ENCODE measurements at regions not wholly inside any gene's neighbourhood (a gene's known extent, or its start where the extent isn't known, plus 50 kb on each side); places are given as distances from the start of the nearest gene placed in this dataset.

- FAIRE-seq: no peak
Observed at GRCh38 chr12:20206410-20206809, 161.9 kb upstream of the PDE3A start.

GRCh38 chr12:20210621-20211215 is 157.6 kb upstream of the PDE3A start:
- no peak for TF ChIP-seq TAF1 (IDR thresholded peaks at IDR 0.05; ENCODE audit: low read depth, low read length)
- TF ChIP-seq POU2F2 (IDR thresholded peaks at IDR 0.05; ENCODE audit: low read depth, low read length): no peak
- no peak for TF ChIP-seq PAX5 (IDR thresholded peaks at IDR 0.05; ENCODE audit: insufficient read depth, low read length, severe bottlenecking)
- TF ChIP-seq SPI1 (IDR thresholded peaks at IDR 0.05; ENCODE audit: low read depth, low read length): no peak
- TF ChIP-seq POLR2AphosphoS5 (IDR thresholded peaks at IDR 0.05; ENCODE audit: low read depth, low read length): no peak
- TF ChIP-seq POLR2A (IDR thresholded peaks at IDR 0.05; ENCODE audit: low read depth, low read length): no peak
- DNase-seq (ENCODE audit: insufficient read length, low spot score) (no peak), FAIRE-seq (no peak)

More at GRCh38 chr12:20206410-20206809, 161.9 kb upstream of the PDE3A start:
- no peak for DNase-seq (ENCODE audit: insufficient read length, low spot score)
- TF ChIP-seq POLR2AphosphoS5 (IDR thresholded peaks at IDR 0.05; ENCODE audit: low read depth, low read length): no peak
- TF ChIP-seq POLR2A (IDR thresholded peaks at IDR 0.05; ENCODE audit: low read depth, low read length): no peak
- TF ChIP-seq POU2F2 (IDR thresholded peaks at IDR 0.05; ENCODE audit: low read depth, low read length): no peak
- no peak for TF ChIP-seq PAX5 (IDR thresholded peaks at IDR 0.05; ENCODE audit: insufficient read depth, low read length, severe bottlenecking)
- no peak for TF ChIP-seq TAF1 (IDR thresholded peaks at IDR 0.05; ENCODE audit: low read depth, low read length)
- TF ChIP-seq SPI1 (IDR thresholded peaks at IDR 0.05; ENCODE audit: low read depth, low read length): no peak

- TF ChIP-seq SPI1 (IDR thresholded peaks at IDR 0.05; ENCODE audit: low read depth, low read length): no peak
- DNase-seq (ENCODE audit: insufficient read length, low spot score): no peak
- no peak for FAIRE-seq
Observed at GRCh38 chr12:20211541-20211940, 156.8 kb upstream of the PDE3A start.

GRCh38 chr12:20211981-20212421 is 156.3 kb upstream of the PDE3A start:
- TF ChIP-seq POLR2A (IDR thresholded peaks at IDR 0.05; ENCODE audit: low read depth, low read length): no peak
- peak; percentile 75 for TF ChIP-seq SPI1 (IDR thresholded peaks at IDR 0.05; ENCODE audit: low read depth, low read length)
- FAIRE-seq: no peak
- no peak for DNase-seq (ENCODE audit: insufficient read length, low spot score)

- FAIRE-seq: no peak
- no peak for DNase-seq (ENCODE audit: insufficient read length, low spot score)
- TF ChIP-seq POLR2A (IDR thresholded peaks at IDR 0.05; ENCODE audit: low read depth, low read length): no peak
- no peak for TF ChIP-seq SPI1 (IDR thresholded peaks at IDR 0.05; ENCODE audit: low read depth, low read length)
- no peak for TF ChIP-seq TAF1 (IDR thresholded peaks at IDR 0.05; ENCODE audit: low read depth, low read length)
- no peak for TF ChIP-seq PAX5 (IDR thresholded peaks at IDR 0.05; ENCODE audit: insufficient read depth, low read length, severe bottlenecking)
- TF ChIP-seq POLR2AphosphoS5 (IDR thresholded peaks at IDR 0.05; ENCODE audit: low read depth, low read length): no peak
- TF ChIP-seq POU2F2 (IDR thresholded peaks at IDR 0.05; ENCODE audit: low read depth, low read length): no peak
Observed at GRCh38 chr12:20212658-20213555, 155.4 kb upstream of the PDE3A start.

GRCh38 chr12:20213723-20214625 is 154.4 kb upstream of the PDE3A start:
- no peak for TF ChIP-seq TAF1 (IDR thresholded peaks at IDR 0.05; ENCODE audit: low read depth, low read length)
- TF ChIP-seq POU2F2 (IDR thresholded peaks at IDR 0.05; ENCODE audit: low read depth, low read length): no peak
- TF ChIP-seq SPI1 (IDR thresholded peaks at IDR 0.05; ENCODE audit: low read depth, low read length): no peak
- no peak for TF ChIP-seq POLR2AphosphoS5 (IDR thresholded peaks at IDR 0.05; ENCODE audit: low read depth, low read length)
- TF ChIP-seq PAX5 (IDR thresholded peaks at IDR 0.05; ENCODE audit: insufficient read depth, low read length, severe bottlenecking): no peak
- TF ChIP-seq POLR2A (IDR thresholded peaks at IDR 0.05; ENCODE audit: low read depth, low read length): no peak
- FAIRE-seq (no peak), DNase-seq (ENCODE audit: insufficient read length, low spot score) (no peak)

GRCh38 chr12:20220339-20220738 is 148.0 kb upstream of the PDE3A start:
- TF ChIP-seq POU2F2 (IDR thresholded peaks at IDR 0.05; ENCODE audit: low read depth, low read length): no peak
- TF ChIP-seq POLR2A (IDR thresholded peaks at IDR 0.05; ENCODE audit: low read depth, low read length): no peak
- DNase-seq (ENCODE audit: insufficient read length, low spot score): no peak
- no peak for FAIRE-seq

GRCh38 chr12:20232931-20233675 is 135.2 kb upstream of the PDE3A start:
- FAIRE-seq (no peak), DNase-seq (ENCODE audit: insufficient read length, low spot score) (no peak)

GRCh38 chr12:20234474-20234873 is 133.9 kb upstream of the PDE3A start:
- FAIRE-seq: no peak
- no peak for DNase-seq (ENCODE audit: insufficient read length, low spot score)
- TF ChIP-seq PAX5 (IDR thresholded peaks at IDR 0.05; ENCODE audit: insufficient read depth, low read length, severe bottlenecking): no peak

More at GRCh38 chr12:20232931-20233675, 135.2 kb upstream of the PDE3A start:
- TF ChIP-seq PAX5 (IDR thresholded peaks at IDR 0.05; ENCODE audit: insufficient read depth, low read length, severe bottlenecking): no peak
- no peak for TF ChIP-seq POLR2AphosphoS5 (IDR thresholded peaks at IDR 0.05; ENCODE audit: low read depth, low read length)
- TF ChIP-seq POU2F2 (IDR thresholded peaks at IDR 0.05; ENCODE audit: low read depth, low read length): no peak
- TF ChIP-seq SPI1 (IDR thresholded peaks at IDR 0.05; ENCODE audit: low read depth, low read length): no peak
- TF ChIP-seq POLR2A (IDR thresholded peaks at IDR 0.05; ENCODE audit: low read depth, low read length): no peak
- no peak for TF ChIP-seq TAF1 (IDR thresholded peaks at IDR 0.05; ENCODE audit: low read depth, low read length)

All from GM12891 (cell line).